ENCODE measurements at regions not wholly inside any gene's neighbourhood (a gene's known extent, or its start where the extent isn't known, plus 50 kb on each side); places are given as distances from the start of the nearest gene placed in this dataset.

DNA sequence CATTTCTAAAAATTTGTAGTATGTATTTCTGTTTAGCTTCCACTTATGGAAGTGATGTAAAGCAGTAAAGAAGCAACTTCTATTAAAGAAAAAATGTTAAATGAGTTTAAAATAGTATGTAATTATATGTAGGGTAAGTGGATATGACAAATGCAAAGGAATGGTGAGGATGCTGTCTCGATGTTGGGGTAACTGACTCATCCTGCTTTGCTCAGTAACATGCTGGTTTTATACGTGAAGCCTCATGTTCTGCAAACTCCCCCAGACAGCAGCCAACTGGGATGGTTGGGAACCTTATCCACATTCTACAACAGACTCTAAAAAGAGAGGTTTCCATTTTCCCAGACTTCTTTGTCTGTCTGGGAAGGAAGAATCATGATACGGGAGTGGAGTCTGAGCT is 1006.4 kb upstream of the TMEM132C start:
- no peaks in the 10 kb centered on the region for H3K79me2 ChIP-seq (replicated peaks; ENCODE audit: insufficient read depth, low read length)
- H4K20me1 ChIP-seq (ENCODE audit: insufficient read depth) = no peaks in the 10 kb centered on the region
- H3K36me3 ChIP-seq (ENCODE audit: insufficient read depth, low read length) = no peaks in the 10 kb centered on the region
- no peak overlapping the region for H3K27ac ChIP-seq (ENCODE audit: low read length)
- no peaks in the 10 kb centered on the region for H3F3A ChIP-seq (ENCODE audit: insufficient read depth, low read length, poor library complexity, severe bottlenecking)
- H3K4me3 ChIP-seq (ENCODE audit: low read length) = no peak overlapping the region
- H3K27me3 ChIP-seq (ENCODE audit: insufficient read depth, low read depth, low read length) = no peaks in the 10 kb centered on the region
- no peak overlapping the region for H2AFZ ChIP-seq (ENCODE audit: low read depth, low read length)
- H3K4me2 ChIP-seq (ENCODE audit: low read length) = no peak overlapping the region
- TF ChIP-seq, protein P1, sequence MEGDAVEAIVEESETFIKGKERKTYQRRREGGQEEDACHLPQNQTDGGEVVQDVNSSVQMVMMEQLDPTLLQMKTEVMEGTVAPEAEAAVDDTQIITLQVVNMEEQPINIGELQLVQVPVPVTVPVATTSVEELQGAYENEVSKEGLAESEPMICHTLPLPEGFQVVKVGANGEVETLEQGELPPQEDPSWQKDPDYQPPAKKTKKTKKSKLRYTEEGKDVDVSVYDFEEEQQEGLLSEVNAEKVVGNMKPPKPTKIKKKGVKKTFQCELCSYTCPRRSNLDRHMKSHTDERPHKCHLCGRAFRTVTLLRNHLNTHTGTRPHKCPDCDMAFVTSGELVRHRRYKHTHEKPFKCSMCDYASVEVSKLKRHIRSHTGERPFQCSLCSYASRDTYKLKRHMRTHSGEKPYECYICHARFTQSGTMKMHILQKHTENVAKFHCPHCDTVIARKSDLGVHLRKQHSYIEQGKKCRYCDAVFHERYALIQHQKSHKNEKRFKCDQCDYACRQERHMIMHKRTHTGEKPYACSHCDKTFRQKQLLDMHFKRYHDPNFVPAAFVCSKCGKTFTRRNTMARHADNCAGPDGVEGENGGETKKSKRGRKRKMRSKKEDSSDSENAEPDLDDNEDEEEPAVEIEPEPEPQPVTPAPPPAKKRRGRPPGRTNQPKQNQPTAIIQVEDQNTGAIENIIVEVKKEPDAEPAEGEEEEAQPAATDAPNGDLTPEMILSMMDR (IDR thresholded peaks at IDR 0.05; ENCODE audit: poor library complexity, severe bottlenecking) = no peak
- H3K9ac ChIP-seq (ENCODE audit: low read length) = no peak overlapping the region
- no peaks in the 10 kb centered on the region for H3K9me3 ChIP-seq (ENCODE audit: low read length)
- H3K9me2 ChIP-seq (ENCODE audit: insufficient read depth, low read length) = no peaks in the 10 kb centered on the region

- no peaks in the 10 kb centered on the region for H3K9me2 ChIP-seq (ENCODE audit: insufficient read depth, low read length)
- TF ChIP-seq TAF1 (IDR thresholded peaks at IDR 0.05; ENCODE audit: low read depth) (no peak), MXI1 (conservative IDR thresholded peaks at IDR 0.05; ENCODE audit: poor library complexity, severe bottlenecking) (no peak), SMC3 (conservative IDR thresholded peaks at IDR 0.05; ENCODE audit: poor library complexity) (no peak), EP300 (conservative IDR thresholded peaks at IDR 0.05; ENCODE audit: poor library complexity, severe bottlenecking) (no peak)
- no peaks in the 10 kb centered on the region for H3K9me3 ChIP-seq (ENCODE audit: low read length)
Observed at GRCh38 chr12:127260999-127261398, 1006.0 kb upstream of the TMEM132C start.

DNA sequence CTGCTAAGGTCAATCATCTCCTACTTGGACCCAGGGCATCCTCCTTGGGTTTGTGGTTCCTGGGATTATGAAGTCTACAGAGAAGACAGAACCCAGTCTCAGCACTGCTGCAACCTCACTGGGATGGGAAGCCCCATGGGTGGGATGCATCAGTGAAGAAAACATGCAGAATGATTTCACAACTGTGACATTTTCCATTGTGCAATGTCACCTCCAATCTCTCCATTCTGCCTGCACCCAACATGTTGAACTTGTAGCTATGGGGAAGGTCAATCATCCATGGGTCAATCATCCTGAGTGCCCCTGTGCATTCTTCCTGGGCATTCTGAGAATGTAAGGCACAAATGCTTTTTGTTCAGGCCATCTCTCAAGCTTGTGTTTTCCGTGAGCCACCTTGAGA is 1004.4 kb upstream of the TMEM132C start:
- no peak overlapping the region for H3K4me3 ChIP-seq (ENCODE audit: low read length)
- H3K4me2 ChIP-seq (ENCODE audit: low read length) = no peak overlapping the region
- H3K9ac ChIP-seq (ENCODE audit: low read length) = no peak overlapping the region
- TF ChIP-seq SMC3 (conservative IDR thresholded peaks at IDR 0.05; ENCODE audit: poor library complexity) (no peak), POLR2AphosphoS5 (IDR thresholded peaks at IDR 0.05) (no peak), EP300 (conservative IDR thresholded peaks at IDR 0.05; ENCODE audit: poor library complexity, severe bottlenecking) (no peak), TAF1 (IDR thresholded peaks at IDR 0.05; ENCODE audit: low read depth) (no peak), REST (IDR thresholded peaks at IDR 0.05; ENCODE audit: borderline replicate concordance) (no peak), EZH2 (IDR thresholded peaks at IDR 0.05; ENCODE audit: borderline replicate concordance, insufficient read depth, low read length, poor library complexity, severe bottlenecking) (no peak), RAD21 (conservative IDR thresholded peaks at IDR 0.05) (no peak)
- TF ChIP-seq, protein P1 (IDR thresholded peaks at IDR 0.05; ENCODE audit: poor library complexity, severe bottlenecking) = no peak
- no peaks in the 10 kb centered on the region for H3F3A ChIP-seq (ENCODE audit: insufficient read depth, low read length, poor library complexity, severe bottlenecking)
- H3K9me2 ChIP-seq (ENCODE audit: insufficient read depth, low read length) = no peaks in the 10 kb centered on the region
- H4K20me1 ChIP-seq (ENCODE audit: insufficient read depth) = no peaks in the 10 kb centered on the region
- H2AFZ ChIP-seq (ENCODE audit: low read depth, low read length) = no peak overlapping the region
- H3K36me3 ChIP-seq (ENCODE audit: insufficient read depth, low read length) = no peaks in the 10 kb centered on the region
- H3K9me3 ChIP-seq (ENCODE audit: low read length) = no peaks in the 10 kb centered on the region
- H3K27me3 ChIP-seq (ENCODE audit: insufficient read depth, low read depth, low read length) = no peaks in the 10 kb centered on the region
- H3K79me2 ChIP-seq (replicated peaks; ENCODE audit: insufficient read depth, low read length) = no peaks in the 10 kb centered on the region
- no peak overlapping the region for H3K27ac ChIP-seq (ENCODE audit: low read length)

More at GRCh38 chr12:127260999-127261398, 1006.0 kb upstream of the TMEM132C start:
- Histone ChIP-seq H4K20me1 (ENCODE audit: insufficient read depth) (no peaks in the 10 kb centered on the region), H3K36me3 (ENCODE audit: insufficient read depth, low read length) (no peaks in the 10 kb centered on the region), H3K27ac (ENCODE audit: low read length) (no peak overlapping the region), H3K79me2 (replicated peaks; ENCODE audit: insufficient read depth, low read length) (no peaks in the 10 kb centered on the region), H3K4me3 (ENCODE audit: low read length) (no peak overlapping the region), H2AFZ (ENCODE audit: low read depth, low read length) (no peak overlapping the region), H3F3A (ENCODE audit: insufficient read depth, low read length, poor library complexity, severe bottlenecking) (no peaks in the 10 kb centered on the region), H3K9ac (ENCODE audit: low read length) (no peak overlapping the region), H3K4me2 (ENCODE audit: low read length) (no peak overlapping the region), H3K27me3 (ENCODE audit: insufficient read depth, low read depth, low read length) (no peaks in the 10 kb centered on the region)
